Posterior vena cava (tissue), 2 donors: ENCODE measurements at regions not wholly inside any gene's neighbourhood (a gene's known extent, or its start where the extent isn't known, plus 50 kb on each side); places are given as distances from the start of the nearest gene placed in this dataset.

Experiments used
- DNase-seq: peaks from one replicate; pipeline ENCODE4 v3.0.0-alpha.2; 2020; ENCODE audit warnings: low spot score
- intact Hi-C, 2 donors: fragments of 100-400 bp; cut with DNase I; formaldehyde crosslinking; loops; one replicate each; pipeline versions ENCODE4 v1.14.1 to v1.14.2; 2022 to 2023
- donor health status: DM: yes; HTN: yes; CAD: no.
- donor health status: DM: yes; HTN: yes; CAD: no.

DNA sequence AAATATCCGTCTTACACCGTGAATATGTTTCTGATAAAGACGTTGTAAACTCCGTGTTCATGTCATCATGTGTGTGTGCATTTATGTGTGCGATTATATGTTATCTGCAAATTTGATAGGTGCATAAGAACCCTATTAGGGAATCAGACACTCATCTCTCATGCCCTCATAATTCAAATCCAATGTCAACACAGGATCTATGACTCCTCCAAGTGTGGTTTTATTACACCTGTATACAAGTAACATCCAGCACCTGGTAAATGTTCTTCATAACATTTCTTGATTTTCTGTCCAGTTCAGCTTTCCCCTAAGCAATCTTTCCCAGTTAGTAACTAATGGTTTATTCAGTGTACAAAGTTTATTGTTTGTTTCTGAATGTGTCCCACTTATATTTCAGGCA is 681.9 kb downstream of the CDH11 start:
- intact Hi-C loops: no loop called here
- DNase-seq: no peak

- DNase-seq: no peak
- intact Hi-C loops: no loop called here
Measured at GRCh38 chr16:64437706-64438324, 684.0 kb downstream of the CDH11 start.

- no peak for DNase-seq
- intact Hi-C loops: no loop called here
Measured at GRCh38 chr16:64434526-64435069, 687.3 kb downstream of the CDH11 start.

DNA sequence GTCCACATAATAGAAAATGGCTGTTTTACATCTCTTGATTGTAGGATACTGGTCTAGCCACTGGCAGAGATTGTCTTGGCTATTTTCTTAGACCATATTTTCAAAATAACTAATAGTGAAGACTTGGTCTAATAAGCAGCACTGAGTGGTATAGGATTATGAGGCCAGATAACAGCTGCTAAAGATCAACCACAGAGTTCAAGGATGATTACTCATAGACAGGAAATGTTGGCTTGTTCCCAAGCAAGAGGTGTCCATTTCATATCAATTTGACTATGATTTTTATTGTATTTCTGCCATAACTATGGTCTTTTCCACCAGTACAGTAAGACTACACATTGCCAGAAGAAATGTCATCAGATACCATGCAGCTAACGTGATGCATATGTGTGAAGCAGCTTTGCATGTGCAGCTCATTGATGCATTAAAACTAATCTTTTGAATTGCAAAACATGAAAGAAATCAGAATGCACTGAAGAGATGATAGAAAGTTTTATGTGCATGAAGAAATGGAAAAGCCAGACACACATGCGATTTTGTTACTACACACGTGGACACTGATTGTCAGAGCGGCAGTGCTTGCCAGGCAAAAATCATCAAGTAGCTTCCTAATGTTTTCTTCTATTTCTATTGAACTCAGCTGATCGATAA is 693.3 kb downstream of the CDH11 start:
- intact Hi-C loops: no loop called here
- no peak for DNase-seq

DNA sequence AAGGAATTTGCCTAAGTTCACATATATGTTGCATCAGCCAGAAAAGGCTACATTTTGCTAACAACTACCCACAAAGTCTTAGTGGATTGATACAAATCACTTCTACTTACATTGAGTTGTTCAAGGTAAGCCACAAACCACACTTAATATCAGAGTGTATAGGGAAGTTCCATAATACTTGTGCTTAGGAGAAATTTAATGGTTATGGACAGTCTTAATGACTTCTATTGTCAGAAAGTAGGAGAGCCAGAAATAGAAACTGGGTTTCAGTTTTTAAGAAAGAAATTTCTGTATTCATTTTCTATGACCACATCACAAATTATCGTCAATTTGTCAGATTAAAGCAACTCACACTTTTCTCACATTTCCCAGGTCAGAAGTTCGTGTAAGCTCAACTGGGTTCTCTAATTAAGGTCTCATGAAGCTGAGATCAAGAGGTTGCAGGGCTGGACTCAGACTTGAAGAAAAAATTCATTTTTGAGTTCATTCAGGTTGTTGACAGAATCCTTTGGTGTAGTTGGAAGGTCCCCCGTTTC is 695.7 kb downstream of the CDH11 start:
- intact Hi-C loops: no loop called here
- no peak for DNase-seq

DNA sequence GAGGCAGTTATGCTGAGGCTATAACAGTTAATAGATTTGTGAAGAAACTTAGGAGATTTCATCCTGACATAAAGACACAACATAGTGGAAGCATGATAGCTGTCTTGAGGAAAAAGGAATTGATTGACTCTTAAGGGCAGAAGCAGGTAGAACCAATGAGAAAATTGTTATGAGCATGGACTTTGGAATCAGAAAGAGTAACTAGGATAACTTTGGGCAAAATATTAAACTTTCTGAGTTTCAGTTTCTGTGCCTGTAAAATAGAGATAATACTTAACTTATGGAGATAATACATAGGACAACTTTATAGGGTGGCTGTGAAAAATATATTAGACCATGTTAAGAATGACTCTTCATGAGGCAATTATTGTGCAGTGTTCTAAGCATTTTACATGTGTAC is 696.5 kb downstream of the CDH11 start:
- DNase-seq: no peak
- intact Hi-C loops: no loop called here

DNA sequence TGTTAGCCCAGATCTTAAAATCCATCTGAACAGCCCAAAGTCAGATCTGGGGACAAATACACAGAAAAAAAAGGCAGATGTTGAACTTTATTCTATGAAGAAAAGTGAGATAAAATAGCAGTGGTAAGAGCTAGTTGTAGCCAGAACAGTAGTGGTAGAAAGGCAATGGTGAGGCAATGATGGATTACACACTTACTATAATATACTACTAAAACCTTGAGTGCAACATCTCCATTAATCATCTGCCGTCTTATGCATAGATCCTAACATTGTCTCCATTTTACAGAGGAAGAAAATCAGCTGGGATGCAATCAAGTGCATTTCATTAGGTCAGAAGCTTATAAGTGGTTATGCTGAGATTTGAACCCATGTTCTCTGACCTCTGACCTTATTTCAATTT is 699.6 kb downstream of the CDH11 start:
- no peak for DNase-seq
- intact Hi-C loops: loop anchor here in 1 of 2 donors (5.0 kb wide), 1 partner anchor 185 kb away; no protein-coding TSS in a partner anchor

GRCh38 chr16:64421515-64421914 is 700.3 kb downstream of the CDH11 start:
- no peak for DNase-seq
- intact Hi-C loops: loop anchor here in 1 of 2 donors (5.0 kb wide), 1 partner anchor 186 kb away; no protein-coding TSS in a partner anchor

GRCh38 chr16:64419832-64420231 is 702.0 kb downstream of the CDH11 start:
- intact Hi-C loops: loop anchor here in 1 of 2 donors (5.0 kb wide), 1 partner anchor 187 kb away; no protein-coding TSS in a partner anchor
- DNase-seq: no peak

DNA sequence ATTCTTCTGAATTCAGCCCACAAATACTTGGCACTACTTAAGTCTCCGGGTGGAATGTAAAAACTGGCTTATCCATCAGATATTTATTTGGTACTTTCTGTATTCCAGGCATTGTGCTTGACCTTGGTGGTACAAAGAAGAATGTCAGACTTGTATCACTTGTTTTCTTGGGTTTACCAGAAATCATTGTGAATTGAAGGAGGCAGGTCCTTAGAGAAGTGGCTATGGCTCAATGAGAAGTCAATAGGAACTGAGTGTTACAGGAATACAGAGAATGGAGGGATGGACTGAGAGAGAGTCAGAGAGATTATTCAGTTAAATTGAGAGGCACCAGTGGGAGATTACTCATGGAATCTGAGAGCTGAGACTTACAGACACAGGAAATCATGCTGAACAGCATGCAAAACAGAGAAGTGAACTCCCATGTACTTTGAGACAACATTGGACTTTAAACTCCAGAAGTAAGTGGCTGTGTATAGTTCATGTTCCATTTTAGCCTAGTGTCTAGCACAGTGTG is 704.1 kb downstream of the CDH11 start:
- intact Hi-C loops: no loop called here
- DNase-seq: no peak

DNA sequence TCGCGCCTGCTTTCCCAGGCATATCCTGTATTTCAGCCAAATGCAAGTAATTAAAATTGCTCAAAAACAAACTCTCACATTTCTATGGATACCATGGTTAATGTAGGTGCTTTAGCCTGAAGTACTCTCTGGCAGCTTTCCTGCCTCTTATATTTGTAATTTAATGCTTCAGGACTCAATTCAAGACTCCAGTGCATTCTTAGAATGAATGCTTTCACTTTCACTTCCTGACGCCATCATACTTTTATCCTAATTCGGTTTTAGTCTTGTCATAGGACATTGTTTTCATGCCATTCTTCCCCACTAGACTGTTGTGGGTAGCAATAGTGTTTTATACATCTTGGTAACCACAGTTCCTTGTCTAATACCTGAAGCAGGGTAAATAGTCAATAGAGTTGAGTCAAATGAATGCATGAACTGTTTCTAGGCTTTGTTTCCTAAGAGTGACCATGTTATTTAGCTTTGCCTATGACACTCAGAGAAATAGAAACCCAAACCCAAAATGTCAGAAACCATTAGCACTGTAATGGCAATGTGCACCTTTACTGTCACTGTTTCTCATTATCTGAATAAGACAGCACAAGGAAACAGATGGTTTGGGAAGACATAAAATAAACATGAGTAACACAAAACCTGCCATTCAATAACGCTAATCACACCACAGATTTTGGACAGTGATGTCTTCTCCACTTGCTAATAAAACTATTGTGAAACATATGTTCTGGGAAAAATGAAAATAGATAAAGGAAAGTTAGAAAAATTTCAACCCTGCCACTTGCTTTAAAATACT is 705.5 kb downstream of the CDH11 start:
- no peak for DNase-seq
- intact Hi-C loops: no loop called here

GRCh38 chr16:64412578-64413280 is 709.1 kb downstream of the CDH11 start:
- intact Hi-C loops: no loop called here
- DNase-seq: no peak

- DNase-seq: no peak
- intact Hi-C loops: no loop called here
Measured at GRCh38 chr16:64410306-64410705, 711.6 kb downstream of the CDH11 start.

DNA sequence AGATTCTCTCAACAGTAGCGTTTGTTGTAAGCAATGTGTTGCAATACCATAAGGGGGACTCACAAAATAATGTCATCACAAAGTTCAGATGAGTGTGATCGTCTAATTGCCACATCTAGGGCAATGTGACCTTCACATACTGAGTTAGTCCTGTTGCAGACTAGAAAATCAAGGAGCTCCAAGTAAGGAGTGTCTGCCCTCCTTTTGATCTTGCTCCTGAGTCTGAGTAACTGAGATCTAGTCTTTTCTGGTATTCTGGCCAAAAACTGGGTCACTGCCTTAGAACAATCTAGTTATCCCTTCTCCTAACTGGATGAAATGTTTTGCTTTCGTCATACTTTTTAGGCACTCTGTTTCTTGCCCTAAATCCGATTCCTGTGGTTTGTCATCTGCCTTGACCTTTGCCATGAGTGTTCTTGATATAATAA is 712.1 kb downstream of the CDH11 start:
- no peak for DNase-seq
- intact Hi-C loops: no loop called here

- intact Hi-C loops: no loop called here
- no peak for DNase-seq
Measured at GRCh38 chr16:64408699-64409098, 713.2 kb downstream of the CDH11 start.

GRCh38 chr16:64406770-64407181 is 715.1 kb downstream of the CDH11 start:
- DNase-seq: no peak
- intact Hi-C loops: no loop called here

DNA sequence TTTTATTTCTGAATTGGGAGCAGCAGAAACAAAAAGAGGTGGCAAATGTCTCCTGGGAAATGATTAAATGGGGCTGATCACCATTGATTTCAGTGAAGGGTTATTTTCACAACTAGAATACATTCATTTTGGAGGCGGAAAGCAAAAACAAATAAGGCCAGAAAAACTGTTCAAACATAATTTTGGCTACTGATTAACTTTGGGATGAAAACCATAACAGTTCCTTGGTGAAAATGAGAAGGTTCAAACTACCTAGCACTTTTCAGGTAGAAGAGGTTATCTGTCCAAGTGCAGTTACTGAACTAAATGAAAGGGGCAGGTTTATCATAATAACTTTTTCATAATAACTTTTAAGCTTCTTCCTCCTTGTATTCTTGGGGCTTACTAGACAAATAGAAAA is 718.5 kb downstream of the CDH11 start:
- no peak for DNase-seq
- intact Hi-C loops: no loop called here

DNA sequence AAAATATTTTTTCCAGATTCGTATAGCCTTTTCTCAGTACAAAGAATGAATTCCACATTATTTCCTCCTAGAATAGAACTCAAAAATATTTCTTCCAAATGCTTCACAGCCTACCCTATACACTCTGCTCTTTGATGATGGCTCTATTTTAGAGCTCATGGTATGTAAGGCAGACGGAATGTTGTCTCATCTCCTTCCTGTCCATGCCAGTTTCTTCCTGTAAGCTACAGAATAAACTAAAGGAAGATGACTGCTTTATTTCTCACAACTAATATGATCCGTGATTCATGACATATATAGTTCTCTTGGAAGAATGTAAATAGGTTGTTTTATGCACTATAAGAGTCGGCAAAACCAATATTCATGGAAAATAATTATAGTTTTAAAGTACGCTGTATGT is 723.1 kb downstream of the CDH11 start:
- no peak for DNase-seq
- intact Hi-C loops: no loop called here

DNA sequence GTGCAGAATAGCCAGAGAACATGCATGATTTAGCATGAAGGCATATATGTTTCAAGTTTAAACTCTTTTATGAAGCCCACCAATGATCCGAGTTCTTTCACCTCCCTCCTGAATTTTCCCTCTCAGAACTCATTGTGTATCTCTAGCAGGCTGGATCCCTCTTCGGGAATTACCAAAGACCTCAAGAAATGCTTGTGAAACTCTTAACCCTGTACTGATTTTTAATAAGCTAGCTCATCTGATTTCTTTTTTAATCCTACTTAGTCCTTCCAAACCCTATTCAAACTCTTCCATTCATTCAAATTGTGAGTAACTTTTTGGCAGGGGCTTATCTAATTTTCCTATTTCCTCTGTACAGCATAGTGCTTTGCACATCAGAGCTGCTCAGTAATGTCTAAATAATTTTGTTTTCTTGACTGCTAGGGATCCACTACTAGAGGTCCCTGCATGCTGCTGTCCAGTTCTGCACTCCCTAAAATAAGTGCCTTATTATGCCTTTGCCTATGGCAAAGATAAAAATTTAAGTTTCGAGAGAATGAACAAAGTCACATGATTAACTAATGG is 723.8 kb downstream of the CDH11 start:
- no peak for DNase-seq
- intact Hi-C loops: no loop called here
